Uterus (tissue), 3 donors: ENCODE measurements at regions not wholly inside any gene's neighbourhood (a gene's known extent, or its start where the extent isn't known, plus 50 kb on each side); places are given as distances from the start of the nearest gene placed in this dataset.
A peak's percentile ranks its signal among the peaks of the same experiment; 100 is the strongest.

Source experiments
- DNase-seq, 2 donors: peaks; one replicate each; pipeline ENCODE4 v3.0.0-alpha.2; 2019 to 2020
- H3K27ac ChIP-seq, 2 donors: fragments of 200-600 bp; sonication (generic); 1 replicate in 1 of 2; 2 replicates in 1 of 2; pipeline ENCODE4 v1.5.1; 2016 to 2018
- H3K27me3 ChIP-seq, 2 donors: fragments of 200-600 bp; sonication (generic); one replicate each; pipeline ENCODE4 v1.5.1; 2018 to 2019; ENCODE audit warnings: control low read depth in 1 of 2
- H3K36me3 ChIP-seq, 2 donors: fragments of 200-600 bp; sonication (generic); one replicate each; pipeline ENCODE4 v1.5.1; 2019; ENCODE audit warnings: control low read depth in 1 of 2
- H3K4me1 ChIP-seq, 2 donors: fragments of 200-600 bp; sonication (generic); one replicate each; pipeline ENCODE4 v1.5.1; 2018 to 2019; ENCODE audit warnings: control low read depth in 1 of 2
- H3K4me3 ChIP-seq, 2 donors: fragments of 200-600 bp; sonication (generic); 1 replicate in 1 of 2; 2 replicates in 1 of 2; pipeline ENCODE4 v1.5.1; 2018 to 2019; ENCODE audit warnings: mild to moderate bottlenecking in 1 of 2
- H3K9me3 ChIP-seq, 2 donors: fragments of 200-600 bp; sonication (generic); one replicate each; pipeline ENCODE4 v1.5.1; 2019; ENCODE audit warnings: control low read depth in 1 of 2
- POLR2A ChIP-seq, 2 donors: fragments of 450-650 bp; IDR thresholded peaks; one replicate each; pipeline ENCODE4 v1.6.1; 2016; ENCODE audit warnings: antibody characterized with exemption in 2 of 2, mild to moderate bottlenecking in 1 of 2, moderate library complexity in 1 of 2
- intact Hi-C: fragments of 100-400 bp; cut with DNase I; formaldehyde crosslinking; loops from one replicate; pipeline ENCODE4 v1.15.1; 2023; ENCODE audit warnings: low total_unique reads
- TF ChIP-seq, protein P1 (sequence below), 4 experiments: fragments of 200-600 bp in 2 of 4; fragments of 450-650 bp in 2 of 4; sonication (generic) in 2 of 4; IDR thresholded peaks; one replicate each; pipeline ENCODE4 v1.5.1; 2016 to 2019; ENCODE audit warnings: antibody characterized with exemption in 4 of 4, mild to moderate bottlenecking in 2 of 4, moderate library complexity in 1 of 4
- donor health status: DM: yes; HTN: yes; CAD: no.

DNA sequence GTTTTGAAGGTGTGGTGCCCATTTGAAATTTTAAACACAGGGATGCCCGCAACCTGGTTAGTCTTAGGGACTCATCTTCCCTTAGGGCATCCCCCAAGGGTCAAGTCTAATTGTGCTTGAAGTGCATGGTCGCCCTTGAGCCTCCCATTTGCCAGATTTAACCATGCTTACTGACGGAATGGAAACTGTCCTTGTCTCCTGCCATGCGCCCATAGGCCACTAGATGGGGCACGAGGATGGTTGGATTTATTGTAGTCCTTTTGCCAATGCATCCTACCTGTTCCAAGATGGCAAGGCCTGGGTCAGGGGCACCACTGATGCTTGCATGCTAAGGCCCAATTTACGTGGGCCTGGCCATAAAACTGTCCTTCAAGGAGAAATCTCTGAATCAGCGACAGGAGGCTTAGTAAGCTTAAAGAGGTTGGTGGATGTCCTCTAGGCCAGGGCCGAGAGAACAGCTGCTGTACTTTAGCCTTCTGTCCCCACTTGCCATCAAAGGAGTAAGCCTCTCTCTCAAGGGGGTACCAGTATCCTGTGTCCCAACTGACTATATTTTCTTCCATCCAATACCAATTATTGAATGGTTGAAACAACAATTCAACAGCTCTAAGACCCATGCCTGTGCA lies 355.4 kb downstream of the OTOL1 start:
- H3K27me3 ChIP-seq: no peaks in the 10 kb centered on the region
- H3K27ac ChIP-seq: no peak overlapping the region
- H3K4me3 ChIP-seq: no peak overlapping the region
- no peaks in the 10 kb centered on the region for H3K4me1 ChIP-seq
- H3K9me3 ChIP-seq: no peaks in the 10 kb centered on the region
- TF ChIP-seq, protein P1, sequence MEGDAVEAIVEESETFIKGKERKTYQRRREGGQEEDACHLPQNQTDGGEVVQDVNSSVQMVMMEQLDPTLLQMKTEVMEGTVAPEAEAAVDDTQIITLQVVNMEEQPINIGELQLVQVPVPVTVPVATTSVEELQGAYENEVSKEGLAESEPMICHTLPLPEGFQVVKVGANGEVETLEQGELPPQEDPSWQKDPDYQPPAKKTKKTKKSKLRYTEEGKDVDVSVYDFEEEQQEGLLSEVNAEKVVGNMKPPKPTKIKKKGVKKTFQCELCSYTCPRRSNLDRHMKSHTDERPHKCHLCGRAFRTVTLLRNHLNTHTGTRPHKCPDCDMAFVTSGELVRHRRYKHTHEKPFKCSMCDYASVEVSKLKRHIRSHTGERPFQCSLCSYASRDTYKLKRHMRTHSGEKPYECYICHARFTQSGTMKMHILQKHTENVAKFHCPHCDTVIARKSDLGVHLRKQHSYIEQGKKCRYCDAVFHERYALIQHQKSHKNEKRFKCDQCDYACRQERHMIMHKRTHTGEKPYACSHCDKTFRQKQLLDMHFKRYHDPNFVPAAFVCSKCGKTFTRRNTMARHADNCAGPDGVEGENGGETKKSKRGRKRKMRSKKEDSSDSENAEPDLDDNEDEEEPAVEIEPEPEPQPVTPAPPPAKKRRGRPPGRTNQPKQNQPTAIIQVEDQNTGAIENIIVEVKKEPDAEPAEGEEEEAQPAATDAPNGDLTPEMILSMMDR (IDR thresholded peaks at IDR 0.05): peak; percentile 29 to 53 (median 46)
- TF ChIP-seq POLR2A (IDR thresholded peaks at IDR 0.05): no peak
- no peaks in the 10 kb centered on the region for H3K36me3 ChIP-seq
- DNase-seq: peak in 1 of 2 donors; percentile 33
- intact Hi-C loops: no loop called here

DNA sequence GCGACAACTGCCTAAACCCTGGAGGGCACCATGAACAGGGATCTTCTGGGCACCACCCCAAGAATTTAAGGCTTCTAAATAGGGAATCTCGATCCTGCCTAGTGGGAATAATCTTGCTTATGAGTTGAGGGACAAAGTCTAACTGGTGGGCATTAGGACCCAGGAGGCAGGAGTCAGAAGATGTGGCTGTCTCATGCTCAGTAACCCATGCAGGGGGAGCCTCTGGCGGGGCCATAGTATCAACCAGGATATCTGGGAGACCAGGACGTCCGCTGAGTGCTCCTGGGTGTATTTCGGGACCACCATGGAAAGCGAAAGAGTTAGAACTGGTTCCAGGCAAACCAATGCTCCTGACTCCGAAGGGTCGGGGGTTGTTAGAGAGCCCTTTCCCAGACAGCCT lies 356.1 kb downstream of the OTOL1 start:
- H3K36me3 ChIP-seq: no peaks in the 10 kb centered on the region
- H3K27ac ChIP-seq: no peak overlapping the region
- no peak for DNase-seq
- H3K4me3 ChIP-seq: no peak overlapping the region
- H3K27me3 ChIP-seq: no peaks in the 10 kb centered on the region
- no peak for TF ChIP-seq POLR2A (IDR thresholded peaks at IDR 0.05)
- TF ChIP-seq, protein P1 (IDR thresholded peaks at IDR 0.05): no peak
- intact Hi-C loops: no loop called here
- no peaks in the 10 kb centered on the region for H3K9me3 ChIP-seq
- H3K4me1 ChIP-seq: no peaks in the 10 kb centered on the region

DNA sequence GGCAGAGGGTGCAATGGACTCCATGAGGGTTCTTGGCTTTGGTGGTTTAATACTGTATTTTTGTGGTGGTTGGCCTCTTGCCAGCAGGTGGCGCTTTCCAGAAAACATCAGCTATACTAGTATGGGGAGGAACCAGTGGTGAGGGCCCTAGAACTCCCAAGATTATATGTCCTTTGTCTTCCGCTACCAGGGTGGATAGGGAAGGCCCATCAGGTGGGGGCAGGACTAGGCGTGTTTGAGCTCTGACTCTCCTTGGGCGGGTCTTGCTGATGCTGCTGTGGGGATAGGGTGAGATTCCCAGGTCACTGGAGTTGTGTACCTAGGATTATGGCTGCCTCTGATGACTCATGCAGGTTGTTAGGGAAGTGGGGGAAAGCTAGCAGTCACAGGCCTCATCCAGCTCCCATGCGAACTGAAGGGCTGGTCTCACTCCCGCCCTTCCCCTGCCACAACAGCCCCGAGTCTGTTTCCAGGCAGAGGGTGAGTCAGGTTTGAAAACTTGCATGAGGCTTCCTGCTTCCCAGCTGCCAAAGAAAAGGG lies 357.7 kb downstream of the OTOL1 start:
- Histone ChIP-seq H3K4me1 (no peaks in the 10 kb centered on the region), H3K27me3 (no peaks in the 10 kb centered on the region), H3K4me3 (no peak overlapping the region), H3K27ac (no peak overlapping the region), H3K36me3 (no peaks in the 10 kb centered on the region), H3K9me3 (no peaks in the 10 kb centered on the region)
- intact Hi-C loops: no loop called here
- no peak for DNase-seq
- TF ChIP-seq, protein P1 (IDR thresholded peaks at IDR 0.05): no peak
- no peak for TF ChIP-seq POLR2A (IDR thresholded peaks at IDR 0.05)

DNA sequence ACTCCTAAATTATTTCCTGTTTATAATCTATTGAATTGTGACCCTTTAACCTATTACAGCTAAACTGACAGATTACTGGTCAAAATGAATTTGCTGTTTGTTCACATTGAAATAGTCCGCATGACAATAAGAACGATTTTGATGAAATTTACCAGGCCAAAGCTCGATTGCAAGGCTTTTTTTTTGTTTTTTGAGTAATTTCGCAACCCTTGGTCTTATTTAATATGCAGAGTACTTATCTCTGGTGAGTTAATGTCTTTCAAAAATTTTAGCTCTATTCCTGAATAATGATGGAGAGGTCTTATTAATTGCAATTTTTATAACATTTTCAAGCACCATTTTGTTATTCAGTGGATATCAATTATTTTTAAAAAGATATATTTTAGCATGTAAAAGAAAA lies 362.4 kb downstream of the OTOL1 start:
- DNase-seq: no peak
- Histone ChIP-seq H3K36me3 (no peaks in the 10 kb centered on the region), H3K4me1 (no peaks in the 10 kb centered on the region), H3K27me3 (no peaks in the 10 kb centered on the region), H3K9me3 (no peaks in the 10 kb centered on the region), H3K4me3 (no peak overlapping the region), H3K27ac (no peak overlapping the region)
- no peak for TF ChIP-seq POLR2A (IDR thresholded peaks at IDR 0.05)
- TF ChIP-seq, protein P1 (IDR thresholded peaks at IDR 0.05): no peak
- intact Hi-C loops: no loop called here

DNA sequence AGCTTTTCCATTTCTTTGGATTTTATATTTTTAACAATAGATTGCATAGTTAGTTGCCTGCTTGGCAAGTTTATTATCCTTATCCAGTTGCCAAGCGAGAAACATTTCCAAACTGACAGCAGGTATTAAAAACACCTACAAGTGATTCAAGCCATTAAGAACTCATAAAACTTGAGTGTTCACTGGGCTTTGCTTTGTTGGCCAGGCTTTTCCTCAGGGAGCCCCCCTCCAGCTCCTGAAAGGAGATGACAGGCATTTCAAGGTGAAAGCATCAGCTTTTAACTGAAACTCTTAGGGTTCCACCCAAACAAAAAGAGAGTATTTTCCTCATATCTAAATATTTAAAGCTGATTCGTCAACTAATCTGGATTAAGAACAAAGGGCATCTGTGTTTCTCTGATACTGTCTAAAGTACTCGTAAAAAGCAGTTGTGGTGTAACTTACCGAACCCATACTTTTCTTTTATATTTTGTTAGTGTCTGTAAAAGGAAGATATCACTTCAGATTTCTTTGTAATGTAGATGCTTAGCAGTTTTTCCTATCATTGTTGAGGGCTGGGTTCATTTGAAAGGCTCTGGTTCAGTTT lies 363.4 kb downstream of the OTOL1 start:
- H3K27me3 ChIP-seq: no peaks in the 10 kb centered on the region
- no peaks in the 10 kb centered on the region for H3K9me3 ChIP-seq
- no peaks in the 10 kb centered on the region for H3K36me3 ChIP-seq
- no peak for TF ChIP-seq POLR2A (IDR thresholded peaks at IDR 0.05)
- TF ChIP-seq, protein P1 (IDR thresholded peaks at IDR 0.05): no peak
- no peaks in the 10 kb centered on the region for H3K4me1 ChIP-seq
- no peak overlapping the region for H3K27ac ChIP-seq
- no peak for DNase-seq
- H3K4me3 ChIP-seq: no peak overlapping the region
- intact Hi-C loops: no loop called here
